ENCODE measurements at regions not wholly inside any gene's neighbourhood (a gene's known extent, or its start where the extent isn't known, plus 50 kb on each side); places are given as distances from the start of the nearest gene placed in this dataset.

- DNase-seq: no peak
- H3K27ac Mint-ChIP-seq: no peak overlapping the region
- H3K36me3 Mint-ChIP-seq: no peaks in the 10 kb centered on the region
- Histone ChIP-seq H3K4me3 (ENCODE audit: low read length) (no peak overlapping the region), H3K27ac (ENCODE audit: low read depth, low read length) (no peak overlapping the region), H3K9me3 (ENCODE audit: control insufficient read depth in 2 of 3, low read length in 3 of 3) (no peaks in the 10 kb centered on the region), H3K27me3 (ENCODE audit: control insufficient read depth in 2 of 2, insufficient read depth in 2 of 2, low read length in 2 of 2) (no peaks in the 10 kb centered on the region), H3K36me3 (ENCODE audit: control insufficient read depth in 2 of 3, insufficient read depth in 3 of 3, low read length in 3 of 3) (no peaks in the 10 kb centered on the region), H3K4me1 (ENCODE audit: control insufficient read depth in 2 of 2, insufficient read depth in 2 of 2, low read length in 2 of 2) (no peaks in the 10 kb centered on the region)
- ChIA-PET CTCF (no interaction called here), POLR2A (no interaction called here)
- no peak for ATAC-seq
- no peaks in the 10 kb centered on the region for H3K27me3 Mint-ChIP-seq
- H3K4me1 Mint-ChIP-seq: no peaks in the 10 kb centered on the region
- intact Hi-C loops (cut with micrococcal nuclease): no loop called here
- H3K4me3 Mint-ChIP-seq: no peak overlapping the region
- H3K9me3 Mint-ChIP-seq: peaks cover 0 to 18% (median 5%) of the 10 kb centered on the region in 11 donors
Measured at GRCh38 chr9:14021871-14022525, 291.9 kb downstream of the NFIB start.

GRCh38 chr9:14018081-14018480 is 295.9 kb downstream of the NFIB start:
- Histone ChIP-seq H3K4me1 (ENCODE audit: control insufficient read depth in 2 of 2, insufficient read depth in 2 of 2, low read length in 2 of 2) (no peaks in the 10 kb centered on the region), H3K36me3 (ENCODE audit: control insufficient read depth in 2 of 3, insufficient read depth in 3 of 3, low read length in 3 of 3) (no peaks in the 10 kb centered on the region), H3K27me3 (ENCODE audit: control insufficient read depth in 2 of 2, insufficient read depth in 2 of 2, low read length in 2 of 2) (no peaks in the 10 kb centered on the region), H3K27ac (ENCODE audit: low read depth, low read length) (no peak overlapping the region), H3K4me3 (ENCODE audit: low read length) (no peak overlapping the region), H3K9me3 (ENCODE audit: control insufficient read depth in 2 of 3, low read length in 3 of 3) (no peaks in the 10 kb centered on the region)
- intact Hi-C loops (cut with micrococcal nuclease): no loop called here
- H3K9me3 Mint-ChIP-seq: peaks cover 0 to 13% (median 6%) of the 10 kb centered on the region in 11 donors
- no peaks in the 10 kb centered on the region for H3K27me3 Mint-ChIP-seq
- no peaks in the 10 kb centered on the region for H3K4me1 Mint-ChIP-seq
- CTCF ChIA-PET: no interaction called here
- POLR2A ChIA-PET: no interaction called here
- ATAC-seq: no peak
- no peak overlapping the region for H3K27ac Mint-ChIP-seq
- H3K4me3 Mint-ChIP-seq: no peak overlapping the region
- no peak for DNase-seq
- H3K36me3 Mint-ChIP-seq: no peaks in the 10 kb centered on the region

DNA sequence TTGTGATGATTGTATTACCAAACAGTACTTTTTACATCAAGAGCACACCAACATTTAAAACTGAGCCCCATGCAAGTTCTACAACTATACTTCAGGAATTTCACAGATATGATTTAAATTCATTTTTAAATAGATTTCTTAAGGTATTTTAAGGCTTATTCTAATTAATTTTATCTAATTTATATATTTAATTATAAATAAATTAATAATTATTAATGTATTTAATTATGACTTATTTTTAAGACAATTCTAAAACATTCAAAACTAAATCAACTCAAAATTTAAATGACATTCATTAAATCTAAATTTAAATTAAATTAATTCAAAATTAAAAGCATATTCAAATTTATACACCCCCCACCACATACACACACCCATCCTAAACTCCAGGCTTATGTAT is 299.2 kb downstream of the NFIB start:
- no peaks in the 10 kb centered on the region for H3K4me1 Mint-ChIP-seq
- peaks cover 0 to 12% (median 4%) of the 10 kb centered on the region in 11 donors for H3K9me3 Mint-ChIP-seq
- POLR2A ChIA-PET: no interaction called here
- ATAC-seq (no peak), DNase-seq (no peak)
- Histone ChIP-seq H3K27ac (ENCODE audit: low read depth, low read length) (no peak overlapping the region), H3K9me3 (ENCODE audit: control insufficient read depth in 2 of 3, low read length in 3 of 3) (no peaks in the 10 kb centered on the region), H3K36me3 (ENCODE audit: control insufficient read depth in 2 of 3, insufficient read depth in 3 of 3, low read length in 3 of 3) (no peaks in the 10 kb centered on the region), H3K27me3 (ENCODE audit: control insufficient read depth in 2 of 2, insufficient read depth in 2 of 2, low read length in 2 of 2) (no peaks in the 10 kb centered on the region), H3K4me3 (ENCODE audit: low read length) (no peak overlapping the region), H3K4me1 (ENCODE audit: control insufficient read depth in 2 of 2, insufficient read depth in 2 of 2, low read length in 2 of 2) (no peaks in the 10 kb centered on the region)
- no peaks in the 10 kb centered on the region for H3K36me3 Mint-ChIP-seq
- no peak overlapping the region for H3K27ac Mint-ChIP-seq
- CTCF ChIA-PET: no interaction called here
- no peaks in the 10 kb centered on the region for H3K27me3 Mint-ChIP-seq
- intact Hi-C loops (cut with micrococcal nuclease): no loop called here
- H3K4me3 Mint-ChIP-seq: no peak overlapping the region

- H3K27me3 Mint-ChIP-seq: no peaks in the 10 kb centered on the region
- no peaks in the 10 kb centered on the region for H3K36me3 Mint-ChIP-seq
- no peaks in the 10 kb centered on the region for H3K36me3 ChIP-seq (ENCODE audit: control insufficient read depth in 2 of 3, insufficient read depth in 3 of 3, low read length in 3 of 3)
- H3K9me3 ChIP-seq (ENCODE audit: control insufficient read depth in 2 of 3, low read length in 3 of 3): no peaks in the 10 kb centered on the region
- no peak overlapping the region for H3K27ac Mint-ChIP-seq
- H3K27me3 ChIP-seq (ENCODE audit: control insufficient read depth in 2 of 2, insufficient read depth in 2 of 2, low read length in 2 of 2): no peaks in the 10 kb centered on the region
- no peak overlapping the region for H3K4me3 Mint-ChIP-seq
- H3K4me1 Mint-ChIP-seq: no peaks in the 10 kb centered on the region
- no peak overlapping the region for H3K4me3 ChIP-seq (ENCODE audit: low read length)
- POLR2A ChIA-PET: no interaction called here
- H3K27ac ChIP-seq (ENCODE audit: low read depth, low read length): no peak overlapping the region
- CTCF ChIA-PET: no interaction called here
- ATAC-seq: no peak
- intact Hi-C loops (cut with micrococcal nuclease): no loop called here
- no peaks in the 10 kb centered on the region for H3K4me1 ChIP-seq (ENCODE audit: control insufficient read depth in 2 of 2, insufficient read depth in 2 of 2, low read length in 2 of 2)
- peaks cover 0 to 12% (median 4%) of the 10 kb centered on the region in 11 donors for H3K9me3 Mint-ChIP-seq
- DNase-seq: no peak
Measured at GRCh38 chr9:14014218-14014617, 299.7 kb downstream of the NFIB start.

GRCh38 chr9:14011799-14012560 is 302.0 kb downstream of the NFIB start:
- Histone ChIP-seq H3K4me1 (ENCODE audit: control insufficient read depth in 2 of 2, insufficient read depth in 2 of 2, low read length in 2 of 2) (no peaks in the 10 kb centered on the region), H3K4me3 (ENCODE audit: low read length) (no peak overlapping the region), H3K27ac (ENCODE audit: low read depth, low read length) (no peak overlapping the region), H3K27me3 (ENCODE audit: control insufficient read depth in 2 of 2, insufficient read depth in 2 of 2, low read length in 2 of 2) (no peaks in the 10 kb centered on the region), H3K9me3 (ENCODE audit: control insufficient read depth in 2 of 3, low read length in 3 of 3) (no peaks in the 10 kb centered on the region), H3K36me3 (ENCODE audit: control insufficient read depth in 2 of 3, insufficient read depth in 3 of 3, low read length in 3 of 3) (no peaks in the 10 kb centered on the region)
- intact Hi-C loops (cut with micrococcal nuclease): no loop called here
- Mint-ChIP-seq H3K4me3 (no peak overlapping the region), H3K4me1 (no peaks in the 10 kb centered on the region), H3K27ac (no peak overlapping the region), H3K36me3 (no peaks in the 10 kb centered on the region), H3K9me3 (peaks cover 0 to 13% (median 4%) of the 10 kb centered on the region in 11 donors), H3K27me3 (no peaks in the 10 kb centered on the region)
- POLR2A ChIA-PET: no interaction called here
- CTCF ChIA-PET: interaction anchor here (0.7 kb wide), 1 partner anchor 73 kb away, joined by 3 read pairs; no protein-coding TSS in a partner anchor
- DNase-seq (no peak), ATAC-seq (no peak)

- no peak overlapping the region for H3K4me3 Mint-ChIP-seq
- H3K27ac Mint-ChIP-seq: no peak overlapping the region
- ChIA-PET CTCF (no interaction called here), POLR2A (no interaction called here)
- H3K4me1 ChIP-seq (ENCODE audit: control insufficient read depth in 2 of 2, insufficient read depth in 2 of 2, low read length in 2 of 2): no peaks in the 10 kb centered on the region
- ATAC-seq (no peak), DNase-seq (no peak)
- H3K4me1 Mint-ChIP-seq: no peaks in the 10 kb centered on the region
- intact Hi-C loops (cut with micrococcal nuclease): no loop called here
- no peaks in the 10 kb centered on the region for H3K9me3 ChIP-seq (ENCODE audit: control insufficient read depth in 2 of 3, low read length in 3 of 3)
- H3K27me3 ChIP-seq (ENCODE audit: control insufficient read depth in 2 of 2, insufficient read depth in 2 of 2, low read length in 2 of 2): no peaks in the 10 kb centered on the region
- peaks cover 0 to 14% (median 3%) of the 10 kb centered on the region in 11 donors for H3K9me3 Mint-ChIP-seq
- H3K36me3 ChIP-seq (ENCODE audit: control insufficient read depth in 2 of 3, insufficient read depth in 3 of 3, low read length in 3 of 3): no peaks in the 10 kb centered on the region
- no peak overlapping the region for H3K4me3 ChIP-seq (ENCODE audit: low read length)
- H3K36me3 Mint-ChIP-seq: no peaks in the 10 kb centered on the region
- no peaks in the 10 kb centered on the region for H3K27me3 Mint-ChIP-seq
- H3K27ac ChIP-seq (ENCODE audit: low read depth, low read length): no peak overlapping the region
Measured at GRCh38 chr9:14007190-14007769, 306.7 kb downstream of the NFIB start.
